T47D (cell line): ENCODE measurements at regions not wholly inside any gene's neighbourhood (a gene's known extent, or its start where the extent isn't known, plus 50 kb on each side); places are given as distances from the start of the nearest gene placed in this dataset.

Experiments used
- DNase-seq, 2 experiments: peaks; one replicate each; pipeline versions ENCODE4 v3.0.0 to v3.0.0-alpha.2; 2011 to 2012; ENCODE audit warnings: low read depth in 1 of 2, low spot score in 1 of 2
- JUND ChIP-seq: IDR thresholded peaks from 2 replicates; pipeline ENCODE4 v1.6.1; 2012; ENCODE audit warnings: low read depth
- in situ Hi-C: cut with HindIII; loops from 2 replicates; pipeline ENCODE4 v1.10.0; 2016; ENCODE audit warnings: low sequenced_read_pairs, low pct_unique_long_range_greater_than_20kb

GRCh38 chr12:106000382-106001104 lies 138.2 kb downstream of the NUAK1 start:
- in situ Hi-C loops = no loop called here

GRCh38 chr12:106001105-106001836 lies 137.5 kb downstream of the NUAK1 start:
- in situ Hi-C loops = no loop called here
- TF ChIP-seq JUND = no peak
- DNase-seq = no peak

More at GRCh38 chr12:106000382-106001104, 138.2 kb downstream of the NUAK1 start:
- TF ChIP-seq JUND = no peak
- no peak for DNase-seq

- DNase-seq = no peak
- in situ Hi-C loops = no loop called here
- no peak for TF ChIP-seq JUND
Measured at GRCh38 chr12:106001837-106002218, 136.9 kb downstream of the NUAK1 start.

GRCh38 chr12:106003297-106003696 lies 135.5 kb downstream of the NUAK1 start:
- no peak for DNase-seq
- in situ Hi-C loops = no loop called here
- TF ChIP-seq JUND = no peak

GRCh38 chr12:106004289-106004688 lies 134.5 kb downstream of the NUAK1 start:
- TF ChIP-seq JUND = no peak
- DNase-seq = no peak
- in situ Hi-C loops = no loop called here

GRCh38 chr12:106006382-106006781 lies 132.4 kb downstream of the NUAK1 start:
- in situ Hi-C loops = no loop called here
- no peak for DNase-seq
- no peak for TF ChIP-seq JUND

- DNase-seq = no peak
- TF ChIP-seq JUND = no peak
- in situ Hi-C loops = no loop called here
Measured at GRCh38 chr12:106006940-106007339, 131.8 kb downstream of the NUAK1 start.

- DNase-seq = no peak
- TF ChIP-seq JUND = no peak
- in situ Hi-C loops = no loop called here
Measured at GRCh38 chr12:106010741-106011140, 128.0 kb downstream of the NUAK1 start.
